GM12873 (cell line): ENCODE measurements at regions not wholly inside any gene's neighbourhood (a gene's known extent, or its start where the extent isn't known, plus 50 kb on each side); places are given as distances from the start of the nearest gene placed in this dataset.

Experiments
- CTCF ChIP-seq: IDR thresholded peaks from 2 replicates; pipeline ENCODE4 v1.5.1; 2012; ENCODE audit warnings: low read depth, mild to moderate bottlenecking, moderate library complexity, low read length, control low read depth; ENCODE audit not compliant: insufficient read depth; ENCODE audit errors: missing control alignments

GRCh38 chr17:53912117-53912516 is 89.4 kb downstream of the KIF2B start:
- no peak for TF ChIP-seq CTCF

GRCh38 chr17:53919356-53919755 is 96.6 kb downstream of the KIF2B start:
- TF ChIP-seq CTCF, result no peak

DNA sequence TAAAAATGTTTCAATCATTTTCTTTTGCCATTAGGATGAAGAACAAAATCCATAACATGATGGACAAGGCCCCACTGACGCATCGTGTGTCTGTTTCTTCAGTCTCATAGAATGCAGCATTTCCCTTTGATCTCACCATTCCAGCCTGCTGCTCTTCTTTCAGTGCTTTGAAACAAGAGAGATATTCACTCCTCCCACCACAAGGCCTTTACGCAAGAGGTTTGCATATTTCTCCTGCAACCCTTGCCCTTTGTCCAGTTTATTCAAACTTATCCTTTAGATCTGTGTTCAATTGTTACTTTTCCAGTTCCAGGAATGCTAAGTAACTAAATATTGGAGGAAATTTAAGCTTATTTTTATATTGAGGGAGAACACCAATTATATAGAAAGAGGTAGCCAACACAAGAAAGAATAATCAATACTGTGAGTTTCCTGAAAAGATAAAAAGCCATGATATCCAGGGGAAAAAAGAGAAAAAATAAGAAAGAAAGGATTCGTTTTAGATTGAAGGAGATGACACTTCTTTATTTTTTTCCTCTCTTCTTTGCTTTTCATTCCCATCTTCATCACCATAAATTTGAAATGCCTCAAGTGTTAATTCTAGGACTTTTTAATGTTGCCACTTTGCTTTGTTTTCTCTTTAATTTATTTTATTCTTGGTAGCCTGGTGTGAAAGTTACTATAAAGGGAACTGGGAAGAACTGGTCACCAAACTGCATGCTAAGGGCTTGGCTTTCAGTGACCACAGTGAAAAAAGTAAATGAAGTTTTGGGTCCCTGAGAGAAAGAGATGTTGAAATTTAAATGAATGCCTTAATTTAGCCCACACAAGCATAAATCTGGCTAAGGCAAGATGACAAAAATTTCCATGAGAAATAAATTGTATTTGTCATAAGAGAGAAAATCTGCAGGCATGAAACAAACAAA is 102.1 kb downstream of the KIF2B start:
- TF ChIP-seq CTCF, result no peak

DNA sequence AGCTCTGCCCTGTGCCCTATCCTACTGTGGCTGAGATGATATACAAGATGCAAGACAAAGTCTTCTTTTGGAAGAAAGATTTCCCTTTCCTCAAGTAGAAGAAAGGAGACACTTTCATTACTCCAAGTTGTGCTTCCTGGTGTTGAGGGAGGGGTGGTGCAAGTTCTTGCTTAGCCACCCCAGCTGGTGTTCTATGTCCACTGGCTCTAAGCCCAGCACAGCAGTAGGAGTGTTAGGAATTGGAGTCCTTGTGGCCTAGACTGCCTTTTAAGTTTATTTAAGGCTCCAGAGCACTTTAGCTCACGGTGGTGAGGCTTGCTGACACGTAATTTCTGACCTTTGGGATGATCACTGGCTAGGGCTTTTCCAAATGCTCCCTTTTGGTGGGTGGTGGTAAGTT is 109.7 kb downstream of the KIF2B start:
- no peak for TF ChIP-seq CTCF

DNA sequence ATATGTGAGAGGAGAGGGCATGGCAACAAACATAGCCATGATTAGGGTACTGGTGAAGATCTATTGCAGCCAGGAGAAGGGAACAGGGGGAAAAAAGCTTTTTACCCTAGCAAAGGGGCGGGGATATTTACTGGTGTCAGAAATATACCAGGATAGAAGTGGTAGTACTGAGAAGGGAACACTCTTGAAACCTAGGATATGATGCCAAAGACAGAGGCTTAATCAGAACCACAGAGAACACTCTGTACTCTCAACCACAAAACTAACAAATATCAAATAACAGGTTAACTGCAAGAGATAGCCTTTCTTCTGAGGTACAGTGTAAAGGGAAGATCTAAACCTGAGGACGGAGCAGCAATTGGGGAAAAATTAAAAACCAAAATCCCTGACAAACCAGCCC is 112.2 kb downstream of the KIF2B start:
- no peak for TF ChIP-seq CTCF

DNA sequence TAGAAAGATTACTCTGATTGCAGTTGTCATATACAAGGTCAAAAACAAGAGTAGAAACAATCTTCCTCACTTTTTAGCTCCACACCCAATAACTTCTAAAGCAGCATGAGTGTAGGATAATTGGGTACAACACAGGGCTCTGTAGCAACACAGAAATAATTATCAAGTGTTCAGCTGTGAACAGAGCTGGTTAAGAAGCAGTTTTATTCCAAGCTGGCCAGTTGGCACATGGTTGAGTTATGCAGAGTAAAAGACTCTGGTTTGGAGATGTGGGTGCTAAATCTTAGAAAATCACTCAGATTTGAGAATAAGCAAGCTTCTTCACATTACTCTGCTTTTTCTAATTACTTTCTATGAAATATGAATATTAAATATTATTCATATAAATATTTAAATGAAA is 118.5 kb downstream of the KIF2B start:
- no peak for TF ChIP-seq CTCF

GRCh38 chr17:53942436-53942835 is 119.7 kb downstream of the KIF2B start:
- no peak for TF ChIP-seq CTCF
